HG02884 (cell line): ENCODE measurements at regions not wholly inside any gene's neighbourhood (a gene's known extent, or its start where the extent isn't known, plus 50 kb on each side); places are given as distances from the start of the nearest gene placed in this dataset.
"Not testable (repeated sequence)": the region's sequence is repeated elsewhere in the genome, so short reads cannot be mapped to it uniquely, and the experiment has no call there.

Experiments used
- ATAC-seq: cut with Tn5 transposase; IDR thresholded peaks from one replicate; pipeline ENCODE4 v1.9.1; 2021; ENCODE audit warnings: mild to moderate bottlenecking, moderate library complexity; ENCODE audit not compliant: unreplicated experiment

DNA sequence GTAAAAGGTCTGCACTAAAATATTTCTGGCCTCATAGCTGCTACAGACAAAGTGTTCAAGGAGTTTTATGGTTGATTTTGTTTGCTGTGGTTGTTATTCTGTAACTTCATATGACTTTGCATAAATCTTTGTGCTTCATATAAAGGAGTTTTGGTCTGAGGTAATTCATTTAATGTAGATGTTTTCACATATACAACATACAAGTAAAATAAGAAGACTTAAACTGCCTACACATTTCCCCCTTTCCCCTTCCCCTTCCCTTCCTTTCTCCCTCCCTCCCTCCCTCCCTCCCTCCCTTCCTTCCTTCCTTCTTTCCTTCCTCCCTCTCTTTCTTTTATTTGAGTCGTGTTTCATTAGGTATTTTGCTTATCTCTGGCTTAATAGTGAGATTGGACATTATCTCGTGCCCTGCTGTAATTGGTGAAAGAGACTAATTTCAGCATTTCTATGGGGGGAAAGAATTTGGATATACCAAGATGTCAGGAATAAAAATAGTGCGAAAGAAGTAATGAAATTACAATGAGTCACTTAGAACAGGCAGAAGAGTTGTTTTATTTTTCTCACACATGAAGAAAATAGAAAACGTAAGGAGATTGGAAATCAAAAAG is 144.9 kb upstream of the MAD2L1 start:
- no peak for ATAC-seq

DNA sequence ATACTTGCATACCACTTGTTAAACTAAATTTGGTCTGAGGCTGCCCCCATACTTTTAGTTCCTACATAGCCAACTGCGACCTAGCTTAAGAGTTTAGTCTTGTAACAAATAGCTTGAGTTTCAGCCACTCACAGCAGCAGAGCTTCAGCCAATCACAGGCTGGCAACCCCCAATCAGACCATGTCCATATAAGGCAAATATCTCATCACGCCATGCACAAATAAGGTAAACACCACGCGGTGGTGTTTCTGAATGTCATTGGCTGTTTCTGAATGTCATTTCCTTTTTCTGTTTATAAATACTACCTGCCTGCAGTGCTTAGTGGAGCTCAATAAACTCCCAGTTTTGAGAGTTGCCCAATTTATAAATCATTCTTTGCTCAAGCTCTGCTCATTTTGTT is 143.1 kb upstream of the MAD2L1 start:
- ATAC-seq: no peak

DNA sequence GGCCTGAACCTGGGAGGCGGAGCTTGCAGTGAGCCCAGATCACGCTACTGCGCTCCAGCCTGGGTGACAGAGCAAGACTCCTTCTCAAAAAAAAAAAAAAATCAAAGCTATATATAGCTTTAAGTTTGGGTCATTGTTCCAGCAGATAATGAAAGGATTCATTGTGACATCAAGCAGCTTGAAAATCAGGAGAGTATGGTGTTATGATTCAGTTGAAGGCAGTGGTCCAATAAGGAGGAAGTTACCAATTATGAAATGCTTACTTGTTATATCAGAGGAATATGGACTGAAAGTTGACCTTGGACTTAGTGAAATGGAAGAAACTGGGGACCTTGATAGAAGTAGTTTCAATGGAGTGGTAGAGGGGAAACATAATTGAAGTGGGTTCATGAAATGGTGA is 140.4 kb upstream of the MAD2L1 start:
- ATAC-seq: no peak

DNA sequence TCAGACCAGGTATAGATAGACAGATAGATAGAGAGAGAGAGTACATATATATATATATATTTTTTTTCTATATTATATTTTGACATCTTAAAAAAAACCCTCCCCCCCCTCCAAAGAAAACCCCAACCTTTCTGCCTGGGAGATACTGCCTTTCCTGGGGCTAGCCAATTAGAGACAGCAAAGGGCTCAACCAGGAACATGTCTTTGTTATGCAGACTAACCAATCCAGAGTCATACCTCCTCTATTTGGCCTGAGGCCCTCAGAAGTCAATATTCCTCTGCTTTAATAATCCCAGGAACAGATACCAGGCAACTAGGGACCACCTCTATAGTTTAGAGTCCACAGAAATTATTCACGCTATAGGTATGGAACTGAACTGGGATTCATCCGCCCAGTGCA is 135.6 kb upstream of the MAD2L1 start:
- ATAC-seq: no peak

DNA sequence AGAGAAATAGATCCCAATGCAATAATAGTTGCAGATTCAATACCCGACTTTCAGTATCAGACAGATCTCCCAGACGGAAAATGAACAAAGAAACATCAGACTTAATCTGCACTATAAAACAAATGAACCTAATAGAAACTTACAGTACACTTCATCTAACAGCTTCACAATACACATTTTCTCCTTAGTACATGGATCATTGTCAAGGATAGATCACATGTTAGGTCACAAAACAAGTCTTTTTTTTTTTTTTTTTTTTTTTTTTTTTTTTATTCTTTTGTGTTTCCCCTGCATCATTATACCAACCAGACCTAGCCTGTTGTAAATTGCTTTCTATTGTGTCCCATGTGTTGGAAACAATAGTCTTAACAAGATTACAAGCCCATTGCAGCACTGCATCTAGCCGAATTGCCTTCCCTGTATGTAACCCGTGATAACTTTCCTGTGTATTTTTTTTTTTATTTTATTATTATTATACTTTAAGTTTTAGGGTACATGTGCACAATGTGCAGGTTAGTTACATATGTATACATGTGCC is 134.0 kb upstream of the MAD2L1 start:
- ATAC-seq: not testable (repeated sequence)

DNA sequence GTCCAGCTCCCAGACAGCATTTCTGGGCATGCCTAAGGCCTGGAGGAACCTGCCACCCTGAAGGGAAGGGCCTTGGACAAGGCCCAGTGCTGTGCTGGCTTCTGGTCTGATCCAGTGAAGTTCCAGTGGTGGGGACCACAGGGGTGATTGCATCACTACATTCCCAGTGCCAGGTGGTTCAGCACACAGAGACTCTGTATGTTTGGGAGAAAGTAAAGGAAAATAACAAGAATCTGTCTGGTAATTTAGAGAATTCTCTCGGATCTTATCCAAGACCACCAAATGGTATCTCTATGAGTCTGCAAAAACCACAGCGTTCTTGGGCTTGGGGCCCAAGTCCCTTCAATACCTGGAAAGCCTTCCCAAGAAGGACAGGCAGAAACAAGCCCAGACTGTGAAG is 131.8 kb upstream of the MAD2L1 start:
- ATAC-seq: no peak

DNA sequence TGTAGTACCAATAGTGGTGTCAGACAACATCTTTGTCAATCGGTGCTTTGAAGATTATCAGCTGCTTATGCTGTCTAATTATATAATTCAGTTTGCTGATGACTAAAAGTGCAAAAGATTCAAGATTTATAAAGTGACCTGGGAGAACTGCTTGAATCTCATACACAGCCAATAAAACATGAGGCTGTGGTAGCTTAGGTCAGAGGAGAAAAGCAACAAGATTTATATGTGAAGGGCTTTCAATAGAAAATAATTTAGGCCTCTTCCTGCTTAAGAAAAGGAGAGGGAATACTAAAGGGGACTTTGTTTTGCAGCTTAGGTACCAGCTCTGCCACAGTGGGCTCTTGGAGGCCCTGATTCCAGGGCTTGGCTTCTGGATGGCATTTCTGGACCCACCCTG is 111.0 kb upstream of the MAD2L1 start:
- ATAC-seq: no peak

DNA sequence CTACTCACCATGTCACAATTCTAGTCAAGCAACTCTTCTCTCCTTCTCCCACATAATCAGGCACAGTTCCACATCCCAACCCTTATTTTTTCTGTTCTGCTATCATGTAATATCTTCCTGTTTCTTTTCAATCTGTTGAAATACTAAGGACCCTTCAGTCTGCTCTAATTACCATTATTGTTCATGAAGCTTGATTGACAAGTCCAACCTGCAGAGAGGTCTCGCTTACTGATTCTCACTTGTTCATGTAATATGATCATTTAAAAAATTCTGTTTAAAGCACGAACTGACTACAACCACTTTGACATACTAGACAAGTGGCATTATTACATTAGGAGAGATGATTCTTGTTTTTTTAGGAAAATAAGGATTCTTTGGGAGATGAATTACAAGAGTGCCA is 108.6 kb upstream of the MAD2L1 start:
- no peak for ATAC-seq

DNA sequence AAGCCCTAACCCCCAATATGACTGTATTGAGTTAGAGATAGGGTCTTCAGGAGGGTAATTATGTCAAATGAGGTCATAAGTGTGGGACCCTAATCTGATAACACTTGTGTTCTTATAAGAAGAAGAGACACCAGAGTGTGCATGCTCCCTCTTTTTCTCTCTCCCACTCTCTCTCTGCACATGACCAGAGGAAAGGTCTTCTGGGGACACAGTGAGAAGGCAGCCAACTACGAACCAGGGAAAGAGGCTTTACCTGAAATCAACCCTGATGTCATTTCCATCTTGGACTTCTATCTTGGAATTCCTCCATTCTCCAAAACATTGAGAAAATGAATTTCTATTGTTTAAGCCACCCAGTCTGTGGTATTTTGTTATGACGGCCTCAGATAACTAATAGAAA is 97.2 kb upstream of the MAD2L1 start:
- no peak for ATAC-seq

DNA sequence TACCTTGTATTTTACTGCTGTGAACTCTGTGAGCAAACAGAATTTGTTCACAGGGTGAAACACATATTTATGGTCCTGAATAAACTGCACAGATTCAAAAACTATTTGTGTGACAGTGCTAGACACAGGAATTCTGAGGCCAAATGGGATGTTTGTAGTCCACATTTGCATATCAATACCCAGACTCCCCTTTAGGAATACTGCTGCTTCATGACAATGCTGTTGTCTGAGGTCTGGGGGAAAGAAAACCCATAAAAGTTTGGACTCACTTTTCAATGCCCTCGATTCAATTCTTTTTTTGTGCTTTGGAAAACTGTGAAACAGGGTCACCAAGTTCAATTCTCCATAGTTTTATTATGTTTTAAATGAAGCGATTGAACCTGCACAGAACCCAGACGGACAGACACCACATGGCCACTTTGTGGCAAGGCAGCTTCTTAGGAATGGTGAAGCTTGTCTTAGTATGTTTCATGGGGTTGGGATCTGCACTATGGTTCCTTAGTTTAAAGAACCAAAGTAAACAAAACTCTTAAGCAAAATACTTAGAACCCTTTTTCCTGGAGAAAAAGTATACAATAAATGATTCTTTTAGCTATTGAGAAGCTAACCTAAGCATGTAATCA is 92.3 kb upstream of the MAD2L1 start:
- no peak for ATAC-seq

- no peak for ATAC-seq
These were observed 91.4 kb upstream of the MAD2L1 start for GRCh38 chr4:120158046-120158445.

DNA sequence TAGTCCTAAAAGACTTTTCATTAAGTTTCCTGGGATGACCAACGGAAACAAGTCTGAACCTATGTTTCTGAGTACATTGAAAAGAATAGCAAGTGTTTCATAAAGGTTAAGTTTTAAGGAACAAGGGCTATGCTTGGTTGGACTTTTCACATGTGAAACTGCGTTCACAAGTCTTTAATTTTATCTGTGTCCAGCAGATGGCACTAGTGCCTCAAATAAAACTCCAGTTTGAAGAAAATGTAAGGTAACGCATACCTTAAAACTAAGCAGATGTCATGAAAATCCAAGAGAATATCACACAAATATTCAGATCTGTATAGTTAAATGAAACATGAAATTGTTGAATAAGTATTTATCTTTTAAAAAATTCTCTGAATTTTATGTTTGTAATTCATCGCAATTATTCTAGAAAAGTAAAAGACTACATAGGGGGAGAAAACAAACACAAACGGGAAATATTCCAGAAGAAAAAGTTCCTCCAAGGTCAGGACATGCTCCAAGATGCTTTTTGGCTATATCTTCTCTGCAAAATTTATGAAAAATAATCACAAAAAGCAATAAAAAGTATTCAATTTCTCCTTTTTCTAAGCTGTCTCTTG is 89.6 kb upstream of the MAD2L1 start:
- peak; percentile 67 for ATAC-seq

DNA sequence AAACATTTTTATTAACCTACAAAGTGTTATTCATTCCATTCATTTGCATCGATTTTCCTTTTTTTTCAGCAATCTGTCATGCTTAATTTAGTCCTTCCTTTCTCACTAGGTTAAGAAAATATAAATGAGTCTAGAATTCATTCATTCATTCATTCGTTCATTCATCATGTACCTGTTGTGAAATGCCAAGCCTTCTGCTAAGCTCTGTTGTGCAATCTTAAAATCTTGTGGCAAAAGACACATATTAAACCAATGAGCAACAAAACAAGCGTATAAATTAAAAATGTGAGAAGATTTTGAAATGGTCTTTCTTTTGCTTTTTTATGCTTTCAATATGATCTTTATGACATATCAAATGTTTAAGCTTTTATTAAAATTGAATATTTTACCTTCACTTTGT is 88.6 kb upstream of the MAD2L1 start:
- ATAC-seq: no peak

DNA sequence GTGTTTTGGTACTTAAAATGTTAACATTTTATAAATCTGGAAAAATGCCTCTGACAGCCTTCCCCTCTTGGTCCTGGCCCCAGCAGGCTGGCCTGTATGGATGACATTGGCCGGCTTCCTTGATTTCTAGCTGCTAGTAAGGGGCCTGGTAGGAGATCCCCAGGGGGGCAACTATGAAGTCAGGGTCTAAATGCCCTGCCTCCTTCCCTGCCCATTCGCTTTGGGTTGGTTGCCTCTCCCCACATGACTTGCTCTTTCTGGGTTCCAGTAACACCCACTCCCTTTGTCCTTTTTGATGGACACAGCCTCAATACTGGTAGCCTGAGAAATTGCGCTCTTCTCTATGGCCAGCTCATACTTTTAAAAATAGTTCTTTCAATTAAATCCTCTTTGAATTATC is 78.0 kb upstream of the MAD2L1 start:
- ATAC-seq: no peak

GRCh38 chr4:120144041-120144440 is 77.4 kb upstream of the MAD2L1 start:
- no peak for ATAC-seq

- no peak for ATAC-seq
These were observed 72.7 kb upstream of the MAD2L1 start for GRCh38 chr4:120139392-120139791.

- no peak for ATAC-seq
These were observed 66.3 kb upstream of the MAD2L1 start for GRCh38 chr4:120132935-120133334.

- ATAC-seq: no peak
These were observed 64.1 kb upstream of the MAD2L1 start for GRCh38 chr4:120130786-120131185.
